ENCODE measurements at regions not wholly inside any gene's neighbourhood (a gene's known extent, or its start where the extent isn't known, plus 50 kb on each side); places are given as distances from the start of the nearest gene placed in this dataset.

- Histone ChIP-seq H3K9ac (ENCODE audit: low read depth in 1 of 2, low read length in 2 of 2) (no peak overlapping the region), H3K4me1 (ENCODE audit: control insufficient read depth in 4 of 4, insufficient read depth in 4 of 4, low read length in 3 of 4) (no peaks in the 10 kb centered on the region), H3K27ac (ENCODE audit: low read depth in 1 of 2, low read length in 2 of 2) (no peak overlapping the region), H3K27me3 (ENCODE audit: control insufficient read depth in 4 of 4, insufficient read depth in 4 of 4, low read length in 3 of 4) (no peaks in the 10 kb centered on the region), H3K9me3 (ENCODE audit: control insufficient read depth in 4 of 4, low read length in 3 of 4) (no peaks in the 10 kb centered on the region), H3K36me3 (ENCODE audit: control insufficient read depth in 4 of 4, insufficient read depth in 3 of 4, low read depth in 1 of 4, low read length in 3 of 4) (no peaks in the 10 kb centered on the region), H3K4me3 (ENCODE audit: low read depth in 1 of 3, low read length in 3 of 3) (no peak overlapping the region)
- no peak for TF ChIP-seq JUND (IDR thresholded peaks at IDR 0.05)
- no peak for TF ChIP-seq NR2F2 (IDR thresholded peaks at IDR 0.05)
- no peak for TF ChIP-seq ATF3 (IDR thresholded peaks at IDR 0.05)
- no peak for TF ChIP-seq YY1 (IDR thresholded peaks at IDR 0.05)
- no peak for TF ChIP-seq HNF4A (conservative IDR thresholded peaks at IDR 0.05)
- no peak for TF ChIP-seq RAD21 (IDR thresholded peaks at IDR 0.05)
- TF ChIP-seq REST (IDR thresholded peaks at IDR 0.05): no peak
- no peak for TF ChIP-seq GABPA (IDR thresholded peaks at IDR 0.05 in 1 of 2, conservative IDR thresholded peaks at IDR 0.05 in 1 of 2)
- no peak for TF ChIP-seq TAF1 (conservative IDR thresholded peaks at IDR 0.05)
- no peak for TF ChIP-seq HNF4G (IDR thresholded peaks at IDR 0.05)
- TF ChIP-seq CTCF (IDR thresholded peaks at IDR 0.05; ENCODE audit: low read depth, low read length, missing input control): no peak
- no peak for TF ChIP-seq RXRA (IDR thresholded peaks at IDR 0.05)
- TF ChIP-seq FOXA2 (IDR thresholded peaks at IDR 0.05): no peak
- TF ChIP-seq EGR1 (IDR thresholded peaks at IDR 0.05; ENCODE audit: low read depth in 2 of 2): no peak
- no peak for TF ChIP-seq FOXA1 (IDR thresholded peaks at IDR 0.05)
- 71% methylated on average over 1 of the region's 1 CpG for WGBS
- DNase-seq (ENCODE audit: low spot score): no peak
Observed at GRCh38 chr18:37874721-37875120, 309.1 kb upstream of the CELF4 start.

- 81% methylated on average over 1 of the region's 1 CpG for WGBS
- Histone ChIP-seq H3K9ac (ENCODE audit: low read depth in 1 of 2, low read length in 2 of 2) (no peak overlapping the region), H3K9me3 (ENCODE audit: control insufficient read depth in 4 of 4, low read length in 3 of 4) (no peaks in the 10 kb centered on the region), H3K27ac (ENCODE audit: low read depth in 1 of 2, low read length in 2 of 2) (no peak overlapping the region), H3K4me3 (ENCODE audit: low read depth in 1 of 3, low read length in 3 of 3) (no peak overlapping the region), H3K4me1 (ENCODE audit: control insufficient read depth in 4 of 4, insufficient read depth in 4 of 4, low read length in 3 of 4) (no peaks in the 10 kb centered on the region), H3K36me3 (ENCODE audit: control insufficient read depth in 4 of 4, insufficient read depth in 3 of 4, low read depth in 1 of 4, low read length in 3 of 4) (no peaks in the 10 kb centered on the region), H3K27me3 (ENCODE audit: control insufficient read depth in 4 of 4, insufficient read depth in 4 of 4, low read length in 3 of 4) (no peaks in the 10 kb centered on the region)
- TF ChIP-seq REST (IDR thresholded peaks at IDR 0.05) (no peak), NR2F2 (IDR thresholded peaks at IDR 0.05) (no peak), TAF1 (conservative IDR thresholded peaks at IDR 0.05) (no peak), RXRA (IDR thresholded peaks at IDR 0.05) (no peak), YY1 (IDR thresholded peaks at IDR 0.05) (no peak), GABPA (IDR thresholded peaks at IDR 0.05 in 1 of 2, conservative IDR thresholded peaks at IDR 0.05 in 1 of 2) (no peak)
- DNase-seq (ENCODE audit: low spot score): no peak
Observed at GRCh38 chr18:37873416-37873815, 307.8 kb upstream of the CELF4 start.

All from liver (tissue), 8 donors.